OCI-LY1 (cell line): ENCODE measurements at regions not wholly inside any gene's neighbourhood (a gene's known extent, or its start where the extent isn't known, plus 50 kb on each side); places are given as distances from the start of the nearest gene placed in this dataset.

Experiments used
- H2AFZ ChIP-seq: fragments of 200-600 bp; sonication (generic), shearing (Covaris generic); 2 replicates; pipeline ENCODE4 v1.6.0; 2014; ENCODE audit warnings: antibody characterized with exemption, mild to moderate bottlenecking, low read length
- H3F3A ChIP-seq: fragments of 200-600 bp; sonication (generic), shearing (Covaris generic); 2 replicates; pipeline ENCODE4 v1.6.0; 2014; ENCODE audit warnings: mild to moderate bottlenecking, antibody characterized with exemption, low read length, moderate library complexity; ENCODE audit not compliant: insufficient read depth
- H3K27ac ChIP-seq: fragments of 200-600 bp; sonication (generic); 2 replicates; pipeline ENCODE4 v1.5.1; 2014; ENCODE audit warnings: low read length, mixed run types, mild to moderate bottlenecking, low read depth; ENCODE audit not compliant: poor library complexity, severe bottlenecking
- H3K27me3 ChIP-seq: fragments of 200-600 bp; sonication (generic); 2 replicates; pipeline ENCODE4 v1.6.0; 2014; ENCODE audit warnings: antibody characterized with exemption, mild to moderate bottlenecking, low read length, moderate library complexity; ENCODE audit not compliant: insufficient read depth
- H3K36me3 ChIP-seq: fragments of 200-600 bp; sonication (generic); 2 replicates; pipeline ENCODE4 v1.6.1; 2014; ENCODE audit warnings: mild to moderate bottlenecking, antibody characterized with exemption, low read length, moderate library complexity, mixed read lengths; ENCODE audit not compliant: insufficient read depth
- H3K4me1 ChIP-seq: fragments of 200-600 bp; sonication (generic); 2 replicates; pipeline ENCODE4 v1.5.1; 2014; ENCODE audit warnings: mild to moderate bottlenecking, low read length, moderate library complexity; ENCODE audit not compliant: insufficient read depth, severe bottlenecking
- H3K4me2 ChIP-seq: fragments of 200-600 bp; sonication (generic), shearing (Covaris generic); 2 replicates; pipeline ENCODE4 v1.6.1; 2014; ENCODE audit warnings: low read length
- H3K4me3 ChIP-seq: fragments of 200-600 bp; sonication (generic); 2 replicates; pipeline ENCODE4 v1.5.1; 2014; ENCODE audit warnings: low read length, low read depth, mild to moderate bottlenecking, mixed read lengths; ENCODE audit not compliant: poor library complexity, severe bottlenecking
- H3K79me2 ChIP-seq: fragments of 200-600 bp; shearing (Covaris generic); 2 replicates; pipeline ENCODE4 v1.6.1; 2016; ENCODE audit warnings: mixed run types, low read length, mixed read lengths; ENCODE audit not compliant: insufficient read depth
- H3K9ac ChIP-seq: fragments of 200-600 bp; sonication (generic), shearing (Covaris generic); 2 replicates; pipeline ENCODE4 v1.6.1; 2014; ENCODE audit warnings: mild to moderate bottlenecking, low read length, mixed read lengths
- H3K9me2 ChIP-seq: fragments of 200-600 bp; sonication (generic), shearing (Covaris generic); 2 replicates; pipeline ENCODE4 v1.6.1; 2014; ENCODE audit warnings: low read depth, mild to moderate bottlenecking, low read length, mixed read lengths
- H3K9me3 ChIP-seq: fragments of 200-600 bp; shearing (Covaris generic); 2 replicates; pipeline ENCODE4 v1.6.1; 2014; ENCODE audit warnings: low read length, mixed read lengths
- H4K20me1 ChIP-seq: fragments of 200-600 bp; sonication (generic), shearing (Covaris generic); 2 replicates; pipeline ENCODE4 v1.6.0; 2016; ENCODE audit warnings: mild to moderate bottlenecking, low read length; ENCODE audit not compliant: insufficient read depth
- CTCF ChIP-seq: fragments of 200-600 bp; sonication (generic), shearing (Covaris generic); IDR thresholded peaks from 2 replicates; pipeline ENCODE4 v1.5.1; 2017; ENCODE audit warnings: mild to moderate bottlenecking, antibody characterized with exemption, low read length, moderate library complexity, mixed read lengths
- EZH2 ChIP-seq: fragments of 200-600 bp; sonication (generic), shearing (Covaris generic); IDR thresholded peaks from 2 replicates; pipeline ENCODE4 v1.8.0; 2017; ENCODE audit warnings: borderline replicate concordance, mixed run types, mild to moderate bottlenecking, antibody characterized with exemption, low read length, moderate library complexity, mixed read lengths

- no peak overlapping the region for H3K4me2 ChIP-seq
These were observed 261.3 kb downstream of the TMEM167A start for GRCh38 chr5:82815871-82816270.

GRCh38 chr5:82813861-82814260 is 263.3 kb downstream of the TMEM167A start:
- Histone ChIP-seq H3K27ac (no peak overlapping the region), H3K4me1 (no peaks in the 10 kb centered on the region), H3K4me2 (no peak overlapping the region), H3F3A (no peaks in the 10 kb centered on the region), H4K20me1 (no peaks in the 10 kb centered on the region), H3K9me2 (no peaks in the 10 kb centered on the region), H3K36me3 (no peaks in the 10 kb centered on the region), H3K27me3 (no peaks in the 10 kb centered on the region), H3K9me3 (no peaks in the 10 kb centered on the region), H3K4me3 (no peak overlapping the region), H3K9ac (no peak overlapping the region), H3K79me2 (no peaks in the 10 kb centered on the region), H2AFZ (no peak overlapping the region)
- no peak for TF ChIP-seq CTCF
- no peak for TF ChIP-seq EZH2

More at GRCh38 chr5:82815871-82816270, 261.3 kb downstream of the TMEM167A start:
- H3K9me3 ChIP-seq, result no peaks in the 10 kb centered on the region
- no peaks in the 10 kb centered on the region for H3F3A ChIP-seq
- H3K4me1 ChIP-seq, result no peaks in the 10 kb centered on the region
- no peak overlapping the region for H3K9ac ChIP-seq
- no peak overlapping the region for H3K27ac ChIP-seq
- no peaks in the 10 kb centered on the region for H3K36me3 ChIP-seq
- TF ChIP-seq CTCF (no peak), EZH2 (no peak)
- no peaks in the 10 kb centered on the region for H4K20me1 ChIP-seq
- no peaks in the 10 kb centered on the region for H3K9me2 ChIP-seq
- H3K4me3 ChIP-seq, result no peak overlapping the region
- H2AFZ ChIP-seq, result no peak overlapping the region
- H3K79me2 ChIP-seq, result no peaks in the 10 kb centered on the region
- no peaks in the 10 kb centered on the region for H3K27me3 ChIP-seq

- no peaks in the 10 kb centered on the region for H3K4me1 ChIP-seq
- H3K79me2 ChIP-seq, result no peaks in the 10 kb centered on the region
- H3K36me3 ChIP-seq, result no peaks in the 10 kb centered on the region
These were observed 264.6 kb downstream of the TMEM167A start for GRCh38 chr5:82812575-82812974.

More at GRCh38 chr5:82812575-82812974, 264.6 kb downstream of the TMEM167A start:
- H3K9me2 ChIP-seq, result no peaks in the 10 kb centered on the region
- TF ChIP-seq CTCF (no peak), EZH2 (no peak)
- H3K27ac ChIP-seq, result no peak overlapping the region
- no peaks in the 10 kb centered on the region for H3K9me3 ChIP-seq
- no peak overlapping the region for H3K4me3 ChIP-seq
- no peak overlapping the region for H2AFZ ChIP-seq
- no peaks in the 10 kb centered on the region for H4K20me1 ChIP-seq
- no peak overlapping the region for H3K4me2 ChIP-seq
- no peaks in the 10 kb centered on the region for H3F3A ChIP-seq
- no peak overlapping the region for H3K9ac ChIP-seq
- H3K27me3 ChIP-seq, result no peaks in the 10 kb centered on the region
